Heart right ventricle (tissue), 16 donors: ENCODE measurements at regions not wholly inside any gene's neighbourhood (a gene's known extent, or its start where the extent isn't known, plus 50 kb on each side); places are given as distances from the start of the nearest gene placed in this dataset.

Experiments
- ATAC-seq, 8 donors: fragments of 200-7000 bp; cut with Tn5 transposase; one replicate each; pipeline ENCODE4 v1.9.1; 2020; ENCODE audit warnings: mild to moderate bottlenecking in 8 of 8, moderate library complexity in 8 of 8, moderate number of reproducible peaks in 1 of 8
- DNase-seq, 2 donors: peaks; one replicate each; pipeline ENCODE4 v3.0.0-alpha.2; 2020
- H3K27ac ChIP-seq, 10 donors: fragments of 200-600 bp; sonication (generic) in 2 of 10; one replicate each; pipeline versions ENCODE4 v1.5.0 to v1.8.0; 2020 to 2022; ENCODE audit warnings: mild to moderate bottlenecking in 3 of 10
- H3K27me3 ChIP-seq, 7 donors: fragments of 200-600 bp; one replicate each; pipeline ENCODE4 v1.8.0; 2021 to 2022; ENCODE audit warnings: mild to moderate bottlenecking in 2 of 7
- H3K36me3 ChIP-seq, 9 donors: fragments of 200-600 bp; sonication (generic) in 1 of 9; one replicate each; pipeline versions ENCODE4 v1.5.0 to v1.8.0; 2020 to 2022; ENCODE audit warnings: mild to moderate bottlenecking in 2 of 9
- H3K4me1 ChIP-seq, 9 donors: fragments of 200-600 bp; sonication (generic) in 1 of 9; one replicate each; pipeline versions ENCODE4 v1.5.0 to v1.8.0; 2020 to 2022; ENCODE audit warnings: mild to moderate bottlenecking in 4 of 9
- H3K4me3 ChIP-seq, 10 donors: fragments of 200-600 bp; sonication (generic) in 2 of 10; one replicate each; pipeline versions ENCODE4 v1.5.0 to v1.8.0; 2020 to 2022; ENCODE audit warnings: mild to moderate bottlenecking in 7 of 10, moderate library complexity in 2 of 10
- H3K9me3 ChIP-seq, 11 donors: fragments of 200-600 bp in 10 of 11; sonication (generic) in 2 of 11; one replicate each; pipeline versions ENCODE4 v1.5.0 to v1.8.0; 2013 to 2022; ENCODE audit warnings: mild to moderate bottlenecking in 2 of 11, control low read depth in 1 of 11, moderate library complexity in 1 of 11
- WGBS, 2 donors: extraction: QIAGEN DNeasy Blood & Tissue Kit; methylation state at CpG; one replicate each; pipeline ENCODE4 v1.1.7; 2013; ENCODE audit warnings: inconsistent platforms in 1 of 2; 5-methylcytosine and 5-hydroxymethylcytosine counted together
- intact Hi-C, 10 donors: fragments of 100-400 bp; cut with DNase I; formaldehyde crosslinking; loops; one replicate each; pipeline versions ENCODE4 v1.11.1 to v1.14.2; 2022
- TF ChIP-seq, protein P1 (sequence below), 9 donors: fragments of 200-600 bp; sonication (generic) in 2 of 9; IDR thresholded peaks; one replicate each; pipeline versions ENCODE4 v1.5.0 to v1.8.0; 2021 to 2022; ENCODE audit warnings: antibody characterized with exemption in 9 of 9, mild to moderate bottlenecking in 5 of 9, moderate library complexity in 1 of 9
- donor health status: Arrhythmogenic right ventricular cardiomyopathy.
- donor health status: ischemic (EF 13 %, LVEDD 7.1; RV severe dilation, severe dysfunction).
- donor health status: healthy with polysubstance abuse.
- donor health status: DM: no; HTN: yes; CAD: no.
- donor health status: DM: no; HTN: no; CAD: no.
- donor health status: ischemic (EF 25% LVEDD 6.9; RV normal size, moderate dysfunction).
- donor health status: ischemic (EF 25% LVEDD 5.7; RV mildly dilated, moderate dysfunction).
- donor health status: healthy.
- donor health status: DM: yes; HTN: yes; CAD: no.
- donor health status: Ischemic cardiomyopathy.
- donor health status: ischemic (EF 35%, LVEDD 5.7; RV mildly dilated, moderate dysfunction).
- donor health status: nonischemic (EF 11% LVEDD 7.7; RV severe dilation, severe dysfunction).
- donor health status: DM: yes; HTN: yes; CAD: no.
- donor health status: PGD.
- donor health status: ischemic (EF 29% LVEDD 5.4; RV normal size, mild dysfunction).
- donor health status: nonischemic (EF 23%, LVEDD 6.1; RV moderate dilation, normal function).

GRCh38 chr9:126147936-126148870 is 178.4 kb upstream of the MVB12B start:
- H3K27me3 ChIP-seq, result peaks cover 0 to 34% (median 10%) of the 10 kb centered on the region in 7 donors
- intact Hi-C loops, result no loop called here
- DNase-seq, result no peak
- peaks cover 0 to 17% (median 3%) of the 10 kb centered on the region in 9 donors for H3K4me1 ChIP-seq
- TF ChIP-seq, protein P1, sequence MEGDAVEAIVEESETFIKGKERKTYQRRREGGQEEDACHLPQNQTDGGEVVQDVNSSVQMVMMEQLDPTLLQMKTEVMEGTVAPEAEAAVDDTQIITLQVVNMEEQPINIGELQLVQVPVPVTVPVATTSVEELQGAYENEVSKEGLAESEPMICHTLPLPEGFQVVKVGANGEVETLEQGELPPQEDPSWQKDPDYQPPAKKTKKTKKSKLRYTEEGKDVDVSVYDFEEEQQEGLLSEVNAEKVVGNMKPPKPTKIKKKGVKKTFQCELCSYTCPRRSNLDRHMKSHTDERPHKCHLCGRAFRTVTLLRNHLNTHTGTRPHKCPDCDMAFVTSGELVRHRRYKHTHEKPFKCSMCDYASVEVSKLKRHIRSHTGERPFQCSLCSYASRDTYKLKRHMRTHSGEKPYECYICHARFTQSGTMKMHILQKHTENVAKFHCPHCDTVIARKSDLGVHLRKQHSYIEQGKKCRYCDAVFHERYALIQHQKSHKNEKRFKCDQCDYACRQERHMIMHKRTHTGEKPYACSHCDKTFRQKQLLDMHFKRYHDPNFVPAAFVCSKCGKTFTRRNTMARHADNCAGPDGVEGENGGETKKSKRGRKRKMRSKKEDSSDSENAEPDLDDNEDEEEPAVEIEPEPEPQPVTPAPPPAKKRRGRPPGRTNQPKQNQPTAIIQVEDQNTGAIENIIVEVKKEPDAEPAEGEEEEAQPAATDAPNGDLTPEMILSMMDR (IDR thresholded peaks at IDR 0.05), result no peak
- 78 to 80% methylated on average over 18 of the region's 18 CpGs for WGBS, 2 donors
- H3K27ac ChIP-seq, result no peak overlapping the region
- H3K36me3 ChIP-seq, result no peaks in the 10 kb centered on the region
- no peaks in the 10 kb centered on the region for H3K9me3 ChIP-seq
- H3K4me3 ChIP-seq, result no peak overlapping the region
- ATAC-seq, result no peak

- no peak overlapping the region for H3K4me3 ChIP-seq
- H3K27ac ChIP-seq, result no peak overlapping the region
- intact Hi-C loops, result no loop called here
- no peak for ATAC-seq
- TF ChIP-seq, protein P1 (IDR thresholded peaks at IDR 0.05), result no peak
- H3K9me3 ChIP-seq, result no peaks in the 10 kb centered on the region
- peaks cover 0 to 15% (median under 1%) of the 10 kb centered on the region in 9 donors for H3K4me1 ChIP-seq
- no peaks in the 10 kb centered on the region for H3K36me3 ChIP-seq
- peaks cover 0 to 34% (median 10%) of the 10 kb centered on the region in 7 donors for H3K27me3 ChIP-seq
- no peak for DNase-seq
- 77 to 90% methylated on average over 4 of the region's 4 CpGs for WGBS, 2 donors
Observed at GRCh38 chr9:126148994-126149393, 177.6 kb upstream of the MVB12B start.

GRCh38 chr9:126149661-126150060 is 177.0 kb upstream of the MVB12B start:
- Histone ChIP-seq H3K4me1 (peaks cover 0 to 8% (median 0%) of the 10 kb centered on the region in 9 donors), H3K9me3 (no peaks in the 10 kb centered on the region), H3K36me3 (no peaks in the 10 kb centered on the region), H3K27me3 (peaks cover 0 to 34% (median 13%) of the 10 kb centered on the region in 7 donors), H3K4me3 (no peak overlapping the region), H3K27ac (no peak overlapping the region)
- WGBS, 2 donors, result 74 to 76% methylated on average over 2 of the region's 2 CpGs
- TF ChIP-seq, protein P1 (IDR thresholded peaks at IDR 0.05), result no peak
- DNase-seq, result no peak
- ATAC-seq, result no peak
- intact Hi-C loops, result no loop called here

GRCh38 chr9:126150411-126151030 is 176.1 kb upstream of the MVB12B start:
- no peak overlapping the region for H3K4me3 ChIP-seq
- no peak for ATAC-seq
- no peak for DNase-seq
- H3K27ac ChIP-seq, result no peak overlapping the region
- H3K27me3 ChIP-seq, result peaks cover 0 to 29% (median 13%) of the 10 kb centered on the region in 7 donors
- H3K4me1 ChIP-seq, result no peaks in the 10 kb centered on the region
- TF ChIP-seq, protein P1 (IDR thresholded peaks at IDR 0.05), result no peak
- H3K36me3 ChIP-seq, result no peaks in the 10 kb centered on the region
- intact Hi-C loops, result no loop called here
- 70 to 71% methylated on average over 6 of the region's 6 CpGs for WGBS, 2 donors
- H3K9me3 ChIP-seq, result no peaks in the 10 kb centered on the region
